H1 (cell line): ENCODE measurements at regions not wholly inside any gene's neighbourhood (a gene's known extent, or its start where the extent isn't known, plus 50 kb on each side); places are given as distances from the start of the nearest gene placed in this dataset.

ENCODE experiments used
- CBX8 ChIP-seq: fragments of 300-800, 300-1000 bp; sonication (generic); IDR thresholded peaks from 2 replicates; pipeline ENCODE4 v1.7.1; 2016; ENCODE audit warnings: low read depth, low read length, borderline replicate concordance
- GABPA ChIP-seq: IDR thresholded peaks from 2 replicates; pipeline ENCODE4 v1.6.1; 2011; ENCODE audit warnings: mild to moderate bottlenecking, low read length, moderate library complexity, borderline replicate concordance; ENCODE audit not compliant: insufficient read depth

DNA sequence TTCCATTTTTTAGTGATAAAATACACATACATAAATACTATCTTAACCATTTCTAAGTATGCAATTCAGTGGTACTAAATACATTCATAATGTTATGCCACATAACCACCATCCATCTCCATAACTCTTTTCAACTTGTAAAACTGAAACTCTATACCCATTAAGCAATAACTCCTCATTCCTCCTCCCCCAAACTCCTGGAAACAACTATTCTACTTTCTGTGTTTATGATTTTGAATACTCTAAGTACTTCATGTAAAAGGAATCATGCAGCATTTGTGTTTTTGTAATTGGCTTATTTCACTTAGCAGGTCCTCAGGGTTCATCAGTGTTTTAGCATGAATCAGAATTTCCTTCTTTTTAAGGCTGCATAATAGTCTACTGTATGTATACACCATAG, 131.8 kb downstream of the TES start:
- TF ChIP-seq GABPA (no peak), CBX8 (no peak)
